RKO (cell line): ENCODE measurements at regions not wholly inside any gene's neighbourhood (a gene's known extent, or its start where the extent isn't known, plus 50 kb on each side); places are given as distances from the start of the nearest gene placed in this dataset.
"Not testable (repeated sequence)": the region's sequence is repeated elsewhere in the genome, so short reads cannot be mapped to it uniquely, and the experiment has no call there.

Source experiments
- DNase-seq: peaks from one replicate; pipeline ENCODE4 v3.0.0-alpha.2; 2016; ENCODE audit warnings: low spot score

DNA sequence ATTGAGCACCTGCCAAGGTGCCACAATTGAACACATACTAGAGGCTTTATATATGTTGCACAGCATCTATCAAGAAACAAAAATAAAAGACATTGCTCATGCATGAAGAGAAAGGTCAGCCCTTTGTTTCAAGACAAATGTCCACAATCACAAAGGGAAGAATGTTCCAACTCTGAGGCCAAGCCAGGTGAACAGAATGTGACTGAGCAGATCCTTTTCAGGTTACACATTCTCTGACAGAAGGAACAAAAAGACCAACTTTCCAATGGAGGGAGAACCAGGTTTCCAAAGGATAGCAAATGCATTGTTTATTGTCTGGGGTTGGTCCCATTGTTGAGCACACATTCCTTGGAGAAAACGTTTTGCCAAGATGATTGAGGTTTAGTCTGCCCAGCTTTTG, 50.2 kb upstream of the FAM174B start:
- no peak for DNase-seq

DNA sequence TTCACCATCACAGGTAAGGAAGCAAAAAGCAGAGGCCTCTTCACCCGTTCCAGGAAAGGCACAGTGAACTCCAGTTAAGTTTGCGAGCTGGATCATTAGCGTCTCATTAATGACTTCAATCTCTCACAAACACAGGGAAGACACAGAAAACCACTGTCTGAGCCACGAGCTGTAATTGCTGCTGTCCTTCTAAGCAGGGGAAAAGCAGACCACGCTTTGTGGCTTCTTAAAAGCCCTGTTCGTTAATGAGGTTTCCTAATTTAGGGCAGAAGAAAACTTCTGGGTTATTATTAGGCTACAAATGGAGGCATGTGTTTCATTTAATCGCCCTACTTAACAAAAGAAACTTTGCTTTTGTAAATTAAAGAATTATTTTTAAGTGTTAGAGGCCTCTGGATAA, 50.6 kb upstream of the FAM174B start:
- DNase-seq: no peak

DNA sequence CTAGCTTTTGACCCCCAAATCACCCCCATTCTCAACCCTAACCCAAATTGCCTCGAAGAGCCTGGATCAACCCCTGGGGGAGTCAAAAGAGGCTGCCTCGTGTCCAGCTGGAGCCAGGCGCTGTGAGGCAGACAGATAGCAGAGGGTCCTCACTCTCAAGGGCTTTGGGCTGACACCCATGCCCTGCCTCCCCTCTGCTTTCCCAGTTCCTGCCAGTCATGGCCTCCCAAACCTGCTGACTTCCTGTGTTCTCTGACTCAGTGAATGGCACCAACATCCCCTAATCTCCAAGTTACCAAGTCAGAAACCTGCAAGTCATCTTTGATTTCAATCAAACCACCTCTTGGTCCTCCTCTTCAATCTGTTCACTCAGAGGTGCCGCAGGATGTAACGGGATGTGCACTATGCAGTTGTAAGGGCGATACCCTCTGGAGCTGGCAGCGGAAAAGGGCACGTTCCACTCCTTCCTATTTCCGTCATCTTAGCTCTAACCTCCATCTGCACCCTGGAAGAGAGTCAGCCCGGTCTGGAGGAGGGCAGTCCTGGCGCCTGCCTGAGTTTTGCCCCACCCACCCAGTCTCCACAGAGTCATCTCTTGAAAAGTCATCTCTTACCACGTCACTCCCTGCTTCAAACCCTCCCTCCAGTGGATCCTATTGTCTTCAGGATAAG, 52.4 kb upstream of the FAM174B start:
- no peak for DNase-seq

DNA sequence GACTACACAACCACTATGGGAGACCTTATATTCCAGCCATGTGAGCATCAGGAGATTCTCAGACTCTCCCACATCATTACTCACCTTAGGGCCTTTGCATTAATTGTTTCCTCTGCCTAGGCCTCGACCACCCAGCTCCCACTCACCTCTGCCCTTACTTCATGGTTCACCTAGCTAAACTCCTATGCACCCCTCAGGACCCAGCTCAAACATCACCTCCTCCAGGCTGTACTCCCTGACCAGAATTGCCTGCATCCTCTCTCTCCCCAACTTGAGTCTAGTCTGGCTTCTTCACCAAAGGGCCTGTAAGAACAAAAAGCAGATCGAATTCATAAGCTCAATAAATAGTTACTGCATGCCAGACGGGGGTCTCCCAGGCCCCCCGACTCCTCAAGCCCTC, 53.1 kb upstream of the FAM174B start:
- no peak for DNase-seq

DNA sequence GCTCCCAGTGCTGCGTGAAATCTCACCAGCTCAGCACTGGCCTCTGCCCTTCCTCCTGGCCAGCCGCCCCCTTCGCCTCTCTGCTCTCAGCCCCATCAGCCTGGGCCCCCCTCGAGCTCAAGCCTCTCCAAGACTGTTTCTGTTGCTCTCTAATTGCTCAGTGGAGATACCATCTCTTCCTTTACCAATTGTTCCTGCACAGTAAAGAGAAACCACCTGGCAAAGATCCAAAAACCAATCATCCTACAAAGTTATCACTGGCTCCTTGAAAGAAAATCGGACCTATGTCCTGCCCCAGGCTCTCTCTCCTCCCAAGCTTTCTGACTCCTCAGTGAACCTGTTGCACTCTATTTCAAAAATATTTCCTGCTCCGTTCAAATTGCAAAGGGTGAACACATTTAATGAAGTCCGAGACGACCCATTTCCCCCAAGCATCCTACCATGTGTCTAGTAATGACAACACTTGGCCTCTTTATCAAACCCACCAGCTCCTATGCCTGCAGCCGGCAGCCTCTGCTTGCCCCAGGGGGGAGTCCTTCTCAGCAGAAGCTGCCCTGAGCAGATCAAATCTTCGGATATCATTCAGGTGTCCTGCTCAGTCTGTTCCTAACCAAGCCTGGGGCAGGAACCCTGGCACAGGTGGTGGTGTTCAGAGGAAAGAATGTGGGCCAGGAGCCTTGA, 53.7 kb upstream of the FAM174B start:
- DNase-seq: no peak

DNA sequence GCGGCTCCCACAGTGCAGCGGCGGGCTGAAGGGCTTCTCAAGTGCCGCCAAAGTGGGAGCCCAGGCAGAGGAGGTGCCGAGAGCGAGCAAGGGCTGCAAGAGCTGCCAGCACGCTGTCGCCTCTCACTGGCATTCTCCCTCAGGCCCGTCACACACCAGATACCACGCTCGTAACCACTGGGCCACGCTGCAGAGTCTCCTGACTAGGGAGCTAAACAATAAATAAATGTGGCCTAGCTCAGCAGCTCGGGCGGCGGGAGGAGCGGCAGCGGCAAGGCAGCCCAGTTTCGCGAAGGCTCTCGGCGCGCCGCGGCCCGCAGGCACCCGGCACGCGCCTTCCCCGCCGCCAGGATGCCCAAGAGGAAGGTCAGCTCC, 55.9 kb upstream of the FAM174B start:
- DNase-seq: no peak

DNA sequence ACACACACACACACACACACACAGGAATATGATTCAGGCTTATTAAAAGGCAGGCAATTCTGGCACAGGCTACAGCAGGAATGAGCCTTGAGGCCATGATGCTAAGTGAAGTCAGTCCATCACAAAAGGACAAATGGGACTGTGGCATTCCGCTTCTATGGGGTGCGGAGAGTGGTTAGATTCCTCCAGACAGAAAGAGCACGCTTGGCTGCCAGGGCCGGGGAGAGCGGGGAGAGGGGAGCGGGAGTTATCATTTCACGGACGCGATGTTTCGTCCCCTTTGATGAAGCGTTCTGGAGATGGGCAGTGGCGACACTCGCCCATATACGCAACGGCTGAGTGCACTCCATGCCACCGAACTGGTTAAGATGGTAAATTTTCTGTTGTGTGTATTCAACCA, 58.5 kb upstream of the FAM174B start:
- no peak for DNase-seq

DNA sequence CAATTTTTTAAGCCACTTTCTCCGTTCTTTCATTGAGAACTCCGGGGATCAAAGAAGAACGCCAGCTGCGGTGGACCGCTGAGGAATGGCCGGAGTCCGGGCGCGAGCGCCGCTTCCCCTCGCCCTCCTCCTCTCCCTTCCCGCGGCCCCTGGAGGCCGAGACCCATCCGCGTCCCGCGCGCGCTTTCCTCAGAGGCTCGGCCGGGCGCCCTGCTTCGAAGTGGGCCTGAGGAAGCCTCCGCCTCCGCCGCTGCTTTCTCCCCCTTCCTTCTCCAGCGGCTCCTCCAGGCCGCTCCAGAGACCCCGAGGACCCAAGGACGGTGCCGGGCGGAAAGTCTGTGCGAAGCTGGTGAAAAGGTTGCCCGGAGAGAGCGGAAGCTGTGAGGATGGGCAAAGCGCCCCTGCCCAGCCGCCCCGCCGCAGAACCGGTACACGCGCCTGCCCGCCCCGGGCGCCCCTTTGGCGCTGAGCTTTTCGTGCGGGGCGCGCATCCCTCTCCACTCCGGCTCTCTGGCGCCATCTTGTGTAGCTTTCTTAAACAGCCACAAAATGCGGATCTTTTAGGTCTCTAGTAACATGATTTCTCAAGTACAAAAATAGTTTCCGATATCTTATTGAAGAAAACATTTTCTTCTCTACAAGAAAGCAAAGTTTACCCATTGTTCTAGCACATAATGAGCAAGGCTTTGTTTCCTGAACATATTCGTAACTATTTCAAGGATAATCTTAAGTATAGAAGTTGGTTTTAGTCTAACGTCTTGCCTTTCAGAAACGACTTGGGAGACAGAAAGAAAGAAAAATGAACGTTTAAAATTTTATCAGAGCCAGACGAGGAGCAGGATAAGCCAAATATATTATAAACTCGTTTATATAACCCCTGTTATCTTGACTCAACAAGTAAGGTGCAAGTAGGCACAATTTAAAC, 59.2 kb upstream of the FAM174B start:
- DNase-seq: peak; percentile 46

DNA sequence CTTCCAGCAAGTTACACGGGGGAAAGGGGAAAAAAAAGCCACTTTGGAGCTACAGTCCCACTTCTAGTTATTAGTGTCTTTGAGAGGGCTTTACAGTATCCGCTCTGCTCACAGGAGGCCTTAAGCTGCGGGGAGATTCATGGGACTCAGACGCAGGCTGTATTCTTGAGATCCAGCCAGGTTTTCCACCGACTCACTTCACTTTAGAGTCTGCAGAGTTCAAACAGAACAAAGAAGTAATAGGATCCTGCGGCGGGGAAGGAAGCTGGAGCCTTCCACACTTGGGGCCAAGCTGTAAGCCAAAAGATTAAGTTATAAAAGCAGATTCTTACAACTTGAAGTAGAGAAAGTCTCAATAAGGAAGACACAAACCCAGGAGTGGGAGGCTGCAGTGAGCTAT, 60.2 kb upstream of the FAM174B start:
- no peak for DNase-seq

DNA sequence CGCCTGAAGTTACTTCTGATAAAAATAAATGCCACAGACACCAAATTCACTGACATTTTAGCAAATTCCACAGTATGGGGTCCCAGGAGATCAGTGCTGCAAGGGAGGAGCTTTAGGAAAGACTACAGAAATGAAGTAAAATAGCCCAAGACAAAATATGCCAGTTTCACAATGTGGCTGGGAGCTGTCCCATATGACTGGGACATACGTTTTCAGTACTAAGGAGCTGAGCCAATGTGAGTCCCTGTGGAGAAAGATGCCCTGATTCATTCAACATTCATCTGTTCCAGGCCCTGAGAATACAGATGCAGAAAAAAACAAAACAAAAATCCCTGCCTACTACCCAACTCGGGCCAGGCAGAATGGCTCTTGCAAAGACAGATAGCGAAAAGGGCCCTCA, 63.4 kb upstream of the FAM174B start:
- DNase-seq: no peak

DNA sequence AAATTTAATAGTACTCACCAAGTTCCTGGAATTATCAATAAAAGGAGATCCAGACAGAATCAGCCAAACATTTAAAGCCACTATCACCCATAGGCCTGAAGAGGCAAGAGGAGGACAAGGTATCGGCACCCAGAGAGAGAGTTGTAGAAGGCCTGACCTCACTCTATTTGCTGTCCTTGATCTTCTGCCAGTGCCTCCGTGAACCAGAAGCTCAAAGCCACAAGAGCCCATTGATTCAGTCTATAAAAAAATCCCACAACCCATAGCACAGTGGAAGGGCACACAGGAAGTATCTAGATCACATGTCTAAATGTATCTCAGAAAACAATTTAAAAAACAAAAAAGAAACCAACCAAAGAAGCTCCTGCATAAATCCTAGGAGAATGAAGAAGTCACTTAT, 68.6 kb upstream of the FAM174B start:
- no peak for DNase-seq

DNA sequence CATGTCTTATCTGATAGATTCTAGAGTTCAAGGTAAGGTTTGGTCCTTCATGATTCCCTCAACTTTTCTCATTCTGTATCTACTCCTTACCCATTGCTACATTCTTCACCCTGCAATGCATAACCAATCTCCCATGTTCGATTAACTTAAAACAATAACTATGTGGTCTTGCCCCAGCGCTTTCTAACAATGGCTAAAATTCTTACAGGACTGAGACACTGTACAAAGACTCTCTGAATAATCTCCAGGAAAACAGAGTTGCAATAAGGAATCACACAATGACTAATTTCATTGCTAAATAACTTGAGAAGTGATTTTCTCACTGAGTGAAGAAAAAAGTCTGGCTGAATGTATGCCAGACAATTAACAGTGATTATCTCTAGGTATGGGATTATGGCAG, 69.6 kb upstream of the FAM174B start:
- no peak for DNase-seq

DNA sequence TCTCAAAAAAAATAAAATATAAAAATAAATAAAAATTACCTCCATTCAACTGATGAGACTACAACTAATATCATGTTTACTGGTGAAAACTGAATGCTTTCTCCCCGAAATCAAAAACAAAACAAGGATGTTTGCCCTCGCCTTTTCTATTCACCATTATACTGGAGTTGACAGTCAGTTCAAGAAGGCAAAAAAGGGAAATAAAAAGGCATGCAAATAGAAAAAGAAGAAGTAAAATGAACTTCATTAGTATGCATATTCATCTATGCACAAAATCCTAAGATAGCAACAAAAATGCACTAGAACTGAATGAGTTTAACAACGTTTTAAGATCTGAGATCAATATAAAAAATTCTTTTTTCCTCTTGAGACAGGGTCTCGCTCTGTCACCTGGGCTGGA, 72.7 kb upstream of the FAM174B start:
- no peak for DNase-seq

DNA sequence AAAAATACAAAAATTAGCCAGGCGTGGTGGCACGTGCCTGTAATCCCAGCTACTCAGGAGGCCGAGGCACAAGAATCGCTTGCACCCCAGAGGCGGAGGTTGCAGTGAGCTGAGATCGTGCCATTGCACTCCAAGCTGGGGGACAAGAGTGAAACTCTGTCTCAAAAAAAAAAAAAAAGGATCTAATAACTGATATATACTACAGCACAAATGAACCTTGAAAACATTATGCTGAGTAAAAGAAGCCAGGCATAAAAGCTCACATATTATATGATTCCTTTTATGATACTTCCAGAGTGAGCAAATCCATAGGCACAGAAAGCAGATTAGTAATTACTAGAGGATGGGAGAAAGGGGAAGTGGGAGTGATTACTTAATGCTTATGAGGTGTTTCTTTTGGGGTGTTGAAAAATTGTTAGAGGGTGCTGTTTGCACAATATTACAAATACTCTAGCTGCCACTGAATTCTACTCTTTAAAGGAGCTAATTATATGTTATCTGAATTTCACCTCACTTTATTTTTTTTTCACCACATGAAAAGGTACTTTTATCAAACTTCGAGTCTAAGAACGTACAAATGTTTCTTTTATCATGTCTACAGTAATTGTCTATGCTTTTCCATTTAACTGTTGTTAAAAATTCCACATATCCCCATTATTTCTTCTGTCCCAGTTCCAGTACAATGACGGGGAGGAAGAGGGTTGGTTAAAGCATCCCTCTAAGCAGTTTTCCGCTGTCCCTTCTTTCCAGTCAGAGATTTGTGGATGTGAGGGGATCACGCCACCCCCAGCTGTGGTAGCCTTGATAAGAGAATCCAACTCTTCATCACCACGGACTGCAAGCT, 77.7 kb upstream of the FAM174B start:
- DNase-seq: no peak

DNA sequence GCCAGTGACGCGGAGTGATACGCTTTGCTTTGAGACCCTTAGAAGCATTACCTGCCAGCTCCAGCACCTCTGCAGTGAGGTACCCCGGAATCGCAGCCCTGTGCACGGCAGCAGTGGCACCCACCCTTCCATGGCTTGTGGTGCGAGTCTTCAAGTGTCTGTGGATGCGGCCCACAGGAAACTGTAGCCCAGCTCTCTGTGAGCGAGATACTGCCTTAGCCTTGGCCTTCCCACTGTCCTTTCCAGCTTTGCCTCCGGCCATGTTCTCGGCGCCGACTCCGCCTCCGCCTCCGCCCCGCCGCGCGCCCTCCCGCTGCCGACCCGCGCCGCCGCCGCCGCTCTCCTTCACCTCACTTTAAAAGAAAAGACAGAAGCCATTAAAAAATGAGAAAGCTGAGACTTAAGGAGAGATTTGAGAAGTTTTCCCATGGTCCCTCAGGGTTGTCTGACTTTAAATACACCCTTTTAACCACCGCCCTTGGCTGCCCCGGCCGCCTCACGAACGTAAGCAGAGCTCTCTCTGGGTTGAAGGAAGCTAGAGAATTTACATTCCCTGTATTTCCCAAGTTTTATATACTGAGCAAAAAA, 78.5 kb upstream of the FAM174B start:
- no peak for DNase-seq

DNA sequence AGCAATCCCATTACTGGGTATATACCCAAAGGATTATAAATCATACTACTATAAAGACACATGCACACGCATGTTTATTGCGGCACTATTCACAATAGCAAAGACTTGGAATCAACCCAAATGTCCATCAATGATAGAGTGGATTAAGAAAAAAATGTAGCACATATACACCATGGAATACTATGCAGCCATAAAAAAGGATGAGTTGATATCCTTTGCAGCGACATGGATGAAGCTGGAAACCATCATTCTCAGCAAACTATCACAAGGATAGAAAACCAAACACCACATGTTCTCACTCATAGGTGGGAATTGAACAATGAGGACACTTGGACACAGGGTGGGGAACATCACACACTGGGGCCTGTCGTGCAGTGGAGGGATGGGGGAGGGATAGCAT, 83.7 kb upstream of the FAM174B start:
- not testable (repeated sequence) for DNase-seq

DNA sequence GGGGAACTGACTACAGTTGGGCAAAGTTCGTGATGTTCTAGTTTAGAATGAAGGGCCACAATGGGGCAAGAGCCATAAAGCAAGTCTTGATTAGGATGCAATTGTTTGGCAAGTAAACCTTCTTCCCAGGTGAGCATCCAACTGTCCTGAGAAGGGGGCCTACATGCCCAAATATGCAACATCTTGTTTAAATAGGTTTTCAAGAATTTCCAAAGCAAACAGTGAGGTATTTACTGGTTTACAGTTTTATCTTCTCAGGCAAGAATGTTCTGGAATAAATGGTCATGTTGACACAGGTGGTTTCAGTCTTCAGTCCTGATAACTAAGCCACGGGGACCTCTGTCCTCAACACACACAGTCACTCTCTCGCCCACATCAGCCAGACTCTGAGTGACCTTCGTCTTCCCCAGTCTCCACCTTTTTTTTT, 90.3 kb upstream of the FAM174B start:
- no peak for DNase-seq

DNA sequence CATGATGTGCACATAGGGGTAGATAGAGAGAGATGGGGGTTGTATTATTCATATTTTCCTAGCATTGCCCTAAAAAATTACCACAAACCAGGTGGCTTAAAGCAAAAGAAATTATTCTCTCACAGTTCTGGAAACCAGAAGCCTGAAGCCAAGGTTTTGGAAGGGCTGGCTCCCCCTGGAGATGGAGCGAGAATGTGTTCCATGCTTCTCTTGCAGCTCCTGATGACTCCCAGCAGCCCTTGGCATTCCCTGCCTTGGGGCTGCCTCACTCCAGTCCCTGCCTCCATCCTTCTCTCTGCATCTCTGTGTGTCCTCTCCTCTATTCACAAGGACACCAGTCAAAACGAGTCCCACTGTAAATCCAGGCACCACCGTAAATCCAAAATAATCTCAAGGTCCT, 91.5 kb upstream of the FAM174B start:
- peak; percentile 4 for DNase-seq

DNA sequence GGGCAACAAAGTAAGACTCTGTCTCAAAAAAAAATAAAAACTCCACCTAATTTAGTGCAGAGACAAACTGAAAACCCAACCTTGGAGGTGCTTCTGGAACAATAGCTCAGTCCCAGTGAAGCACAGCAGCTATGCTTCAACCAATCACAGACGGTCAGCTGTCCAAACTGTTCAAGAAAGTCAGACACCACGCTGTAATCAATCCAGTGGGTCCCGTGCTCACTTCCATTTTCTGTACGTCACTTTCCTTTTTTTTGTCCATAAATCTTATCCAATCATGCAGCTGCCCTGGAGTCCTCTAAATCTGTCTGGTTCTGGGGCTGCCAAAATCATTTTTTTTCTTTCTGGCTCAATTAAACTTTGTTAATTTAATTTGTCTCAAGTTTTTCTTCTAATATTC, 93.6 kb upstream of the FAM174B start:
- DNase-seq: no peak

DNA sequence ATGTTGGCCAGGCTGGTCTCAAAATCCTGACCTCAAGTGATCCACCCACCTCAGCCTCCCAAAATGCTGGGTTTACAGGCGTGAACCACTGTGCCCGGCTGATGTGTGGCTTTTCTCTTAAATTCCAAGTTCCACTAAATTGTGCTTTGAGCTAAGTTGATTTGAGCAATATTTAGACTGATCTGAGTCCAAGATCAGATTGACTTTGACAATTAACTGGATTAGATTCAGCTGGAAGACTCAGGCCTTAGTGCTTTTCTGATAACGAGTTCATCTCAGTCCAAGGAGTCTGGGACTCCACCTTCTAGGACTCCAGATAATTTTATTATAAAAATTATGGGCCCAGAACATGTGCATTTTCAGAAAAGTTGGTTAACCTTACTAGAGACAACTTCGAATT, 94.4 kb upstream of the FAM174B start:
- DNase-seq: no peak

DNA sequence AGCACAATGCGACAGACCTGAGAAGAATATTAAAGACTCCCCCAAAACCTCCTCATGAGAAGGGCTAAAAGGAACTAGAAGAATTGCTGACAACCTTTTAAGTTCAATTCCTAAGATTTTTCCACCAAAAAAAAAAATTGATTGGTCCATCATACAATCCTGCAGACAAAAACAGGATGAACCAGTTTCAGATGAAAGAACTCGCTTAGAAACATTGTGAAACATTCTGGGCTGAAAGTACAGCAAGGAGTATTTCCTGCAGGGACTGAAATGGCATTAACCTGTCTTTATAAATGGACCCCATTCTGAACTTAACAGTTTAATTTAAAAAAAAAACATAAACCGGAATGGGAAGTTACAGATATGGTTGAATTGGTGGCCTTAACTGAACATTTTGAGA, 96.0 kb upstream of the FAM174B start:
- DNase-seq: no peak

DNA sequence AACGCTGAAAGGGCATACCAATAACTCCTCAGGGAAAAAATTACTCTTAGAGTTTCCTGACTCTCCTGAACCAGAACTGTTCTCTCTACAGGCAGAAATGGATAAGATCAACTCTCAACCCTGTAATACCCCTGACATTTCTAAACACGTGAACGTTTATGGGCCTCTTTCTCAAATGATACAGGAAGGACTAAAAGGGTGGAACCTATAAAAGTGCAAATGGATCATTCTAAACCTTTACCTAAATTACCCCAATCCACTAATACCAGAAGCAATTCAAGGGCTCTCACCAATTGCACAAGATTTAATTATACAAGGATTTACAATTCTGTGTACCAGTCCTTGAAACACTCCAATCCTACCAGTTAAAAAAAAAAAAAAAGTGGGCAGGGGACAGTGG, 98.0 kb upstream of the FAM174B start:
- DNase-seq: no peak
